GM21786 (cell line): ENCODE measurements at regions not wholly inside any gene's neighbourhood (a gene's known extent, or its start where the extent isn't known, plus 50 kb on each side); places are given as distances from the start of the nearest gene placed in this dataset.

Experiments
- ATAC-seq: cut with Tn5 transposase; IDR thresholded peaks from one replicate; pipeline ENCODE4 v1.9.1; 2021; ENCODE audit not compliant: unreplicated experiment

- no peak for ATAC-seq
Measured at GRCh38 chr2:118622913-118623312, 224.5 kb downstream of the EN1 start.

GRCh38 chr2:118622108-118622507, 225.3 kb downstream of the EN1 start:
- no peak for ATAC-seq

GRCh38 chr2:118618279-118618678, 229.2 kb downstream of the EN1 start:
- no peak for ATAC-seq

GRCh38 chr2:118616432-118616831, 231.0 kb downstream of the EN1 start:
- ATAC-seq, result no peak

- no peak for ATAC-seq
Measured at GRCh38 chr2:118614841-118615271, 232.6 kb downstream of the EN1 start.

- no peak for ATAC-seq
Measured at GRCh38 chr2:118613737-118614136, 233.7 kb downstream of the EN1 start.

- ATAC-seq, result no peak
Measured at GRCh38 chr2:118611691-118612090, 235.8 kb downstream of the EN1 start.

- no peak for ATAC-seq
Measured at GRCh38 chr2:118609138-118609537, 238.3 kb downstream of the EN1 start.

- no peak for ATAC-seq
Measured at GRCh38 chr2:118607641-118608040, 239.8 kb downstream of the EN1 start.

- ATAC-seq, result no peak
Measured at GRCh38 chr2:118604811-118605210, 242.6 kb downstream of the EN1 start.

GRCh38 chr2:118604371-118604770, 243.1 kb downstream of the EN1 start:
- ATAC-seq, result no peak

GRCh38 chr2:118599141-118599540, 248.3 kb downstream of the EN1 start:
- ATAC-seq, result no peak

GRCh38 chr2:118596620-118597019, 250.8 kb downstream of the EN1 start:
- no peak for ATAC-seq

GRCh38 chr2:118593257-118593656, 254.2 kb downstream of the EN1 start:
- ATAC-seq, result no peak

- ATAC-seq, result no peak
Measured at GRCh38 chr2:118591223-118591622, 256.2 kb downstream of the EN1 start.

- ATAC-seq, result no peak
Measured at GRCh38 chr2:118589721-118590120, 257.7 kb downstream of the EN1 start.

- ATAC-seq, result no peak
Measured at GRCh38 chr2:118588850-118589249, 258.6 kb downstream of the EN1 start.

GRCh38 chr2:118586312-118586711, 261.1 kb downstream of the EN1 start:
- no peak for ATAC-seq

GRCh38 chr2:118584877-118585276, 262.6 kb downstream of the EN1 start:
- ATAC-seq, result no peak

- ATAC-seq, result no peak
Measured at GRCh38 chr2:118584062-118584749, 263.2 kb downstream of the EN1 start.

GRCh38 chr2:118582058-118582457, 265.4 kb downstream of the EN1 start:
- no peak for ATAC-seq

- ATAC-seq, result no peak
Measured at GRCh38 chr2:118580651-118581050, 266.8 kb downstream of the EN1 start.

- ATAC-seq, result no peak
Measured at GRCh38 chr2:118580107-118580506, 267.3 kb downstream of the EN1 start.
